HL-60 (cell line): ENCODE measurements at regions not wholly inside any gene's neighbourhood (a gene's known extent, or its start where the extent isn't known, plus 50 kb on each side); places are given as distances from the start of the nearest gene placed in this dataset.

Source experiments
- DNase-seq, 2 experiments: peaks; one replicate each; pipeline ENCODE4 v3.0.0-alpha.2; 2010 to 2020; ENCODE audit warnings: low read depth in 1 of 2, low spot score in 1 of 2
- H3K27ac ChIP-seq: fragments of 250-450 bp; sonication (Bioruptor Pico); replicated peaks from 2 replicates; pipeline ENCODE4 v1.5.1; 2020; ENCODE audit warnings: mild to moderate bottlenecking, moderate library complexity
- H3K27me3 ChIP-seq: fragments of 250-450 bp; sonication (Bioruptor Pico); 2 replicates; pipeline ENCODE4 v1.5.1; 2021; ENCODE audit warnings: mild to moderate bottlenecking, moderate library complexity; ENCODE audit not compliant: insufficient read depth, poor library complexity, severe bottlenecking
- H3K4me3 ChIP-seq: replicated peaks from 2 replicates; pipeline ENCODE4 v1.5.1; 2011; ENCODE audit warnings: mild to moderate bottlenecking, control low read depth, low read length; ENCODE audit not compliant: insufficient read depth
- GABPA ChIP-seq: IDR thresholded peaks from 2 replicates; pipeline ENCODE4 v1.6.1; 2012; ENCODE audit warnings: low read depth
- POLR2AphosphoS5 ChIP-seq: IDR thresholded peaks from 2 replicates; pipeline ENCODE4 v1.6.1; 2012; ENCODE audit warnings: low read depth
- REST ChIP-seq: IDR thresholded peaks from 2 replicates; pipeline ENCODE4 v1.6.1; 2012; ENCODE audit warnings: low read depth; ENCODE audit not compliant: insufficient replicate concordance
- SPI1 ChIP-seq: IDR thresholded peaks from 2 replicates; pipeline ENCODE4 v1.6.1; 2012; ENCODE audit warnings: low read depth, mild to moderate bottlenecking, borderline replicate concordance
- TF ChIP-seq, protein P1 (sequence below): IDR thresholded peaks from one replicate; pipeline ENCODE4 v1.5.1; 2011; ENCODE audit warnings: low read length, control low read depth, inconsistent platforms; ENCODE audit not compliant: insufficient read depth

DNA sequence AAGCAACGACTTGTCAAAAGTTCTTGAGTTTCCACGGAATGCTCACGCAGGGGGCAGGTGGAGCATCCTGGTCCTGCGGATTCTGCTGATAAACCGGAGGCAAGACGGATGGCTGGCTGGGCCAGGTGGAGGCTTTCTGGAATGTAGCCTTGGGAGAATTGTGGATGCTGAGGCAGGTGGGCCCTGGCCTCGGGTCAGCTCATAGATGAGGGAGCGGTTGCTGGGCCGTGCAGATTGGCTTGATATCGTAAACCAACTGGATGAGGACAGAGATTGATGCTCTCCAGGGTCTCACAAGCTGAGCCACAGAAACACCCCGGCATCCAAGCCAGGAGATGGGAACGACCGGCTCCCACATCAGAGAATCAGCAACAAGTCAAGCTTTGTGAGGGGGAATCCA lies 50.0 kb upstream of the TFRC start:
- Histone ChIP-seq H3K4me3 (no peak overlapping the region), H3K27me3 (no peaks in the 10 kb centered on the region), H3K27ac (no peak overlapping the region)
- no peak for DNase-seq
- TF ChIP-seq, protein P1, sequence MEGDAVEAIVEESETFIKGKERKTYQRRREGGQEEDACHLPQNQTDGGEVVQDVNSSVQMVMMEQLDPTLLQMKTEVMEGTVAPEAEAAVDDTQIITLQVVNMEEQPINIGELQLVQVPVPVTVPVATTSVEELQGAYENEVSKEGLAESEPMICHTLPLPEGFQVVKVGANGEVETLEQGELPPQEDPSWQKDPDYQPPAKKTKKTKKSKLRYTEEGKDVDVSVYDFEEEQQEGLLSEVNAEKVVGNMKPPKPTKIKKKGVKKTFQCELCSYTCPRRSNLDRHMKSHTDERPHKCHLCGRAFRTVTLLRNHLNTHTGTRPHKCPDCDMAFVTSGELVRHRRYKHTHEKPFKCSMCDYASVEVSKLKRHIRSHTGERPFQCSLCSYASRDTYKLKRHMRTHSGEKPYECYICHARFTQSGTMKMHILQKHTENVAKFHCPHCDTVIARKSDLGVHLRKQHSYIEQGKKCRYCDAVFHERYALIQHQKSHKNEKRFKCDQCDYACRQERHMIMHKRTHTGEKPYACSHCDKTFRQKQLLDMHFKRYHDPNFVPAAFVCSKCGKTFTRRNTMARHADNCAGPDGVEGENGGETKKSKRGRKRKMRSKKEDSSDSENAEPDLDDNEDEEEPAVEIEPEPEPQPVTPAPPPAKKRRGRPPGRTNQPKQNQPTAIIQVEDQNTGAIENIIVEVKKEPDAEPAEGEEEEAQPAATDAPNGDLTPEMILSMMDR, result no peak
- TF ChIP-seq REST (no peak), POLR2AphosphoS5 (no peak), SPI1 (no peak), GABPA (no peak)
